Peyer's patch (tissue), 4 donors: ENCODE measurements at regions not wholly inside any gene's neighbourhood (a gene's known extent, or its start where the extent isn't known, plus 50 kb on each side); places are given as distances from the start of the nearest gene placed in this dataset.

Source experiments
- POLR2A ChIP-seq, 2 donors: fragments of 450-650 bp; IDR thresholded peaks; one replicate each; pipeline ENCODE4 v1.5.1; 2017; ENCODE audit warnings: antibody characterized with exemption in 2 of 2, mild to moderate bottlenecking in 2 of 2, moderate library complexity in 2 of 2
- TF ChIP-seq, protein P1 (sequence below), 6 experiments: fragments of 450-650 bp in 4 of 6; fragments of 200-600 bp in 2 of 6; sonication (generic) in 1 of 6; IDR thresholded peaks; one replicate each; pipeline ENCODE4 v1.5.1; 2017 to 2019; ENCODE audit warnings: antibody characterized with exemption in 6 of 6, mild to moderate bottlenecking in 3 of 6, moderate library complexity in 1 of 6

GRCh38 chr4:3628868-3629175 lies 96.6 kb upstream of the LRPAP1 start:
- TF ChIP-seq, protein P1, sequence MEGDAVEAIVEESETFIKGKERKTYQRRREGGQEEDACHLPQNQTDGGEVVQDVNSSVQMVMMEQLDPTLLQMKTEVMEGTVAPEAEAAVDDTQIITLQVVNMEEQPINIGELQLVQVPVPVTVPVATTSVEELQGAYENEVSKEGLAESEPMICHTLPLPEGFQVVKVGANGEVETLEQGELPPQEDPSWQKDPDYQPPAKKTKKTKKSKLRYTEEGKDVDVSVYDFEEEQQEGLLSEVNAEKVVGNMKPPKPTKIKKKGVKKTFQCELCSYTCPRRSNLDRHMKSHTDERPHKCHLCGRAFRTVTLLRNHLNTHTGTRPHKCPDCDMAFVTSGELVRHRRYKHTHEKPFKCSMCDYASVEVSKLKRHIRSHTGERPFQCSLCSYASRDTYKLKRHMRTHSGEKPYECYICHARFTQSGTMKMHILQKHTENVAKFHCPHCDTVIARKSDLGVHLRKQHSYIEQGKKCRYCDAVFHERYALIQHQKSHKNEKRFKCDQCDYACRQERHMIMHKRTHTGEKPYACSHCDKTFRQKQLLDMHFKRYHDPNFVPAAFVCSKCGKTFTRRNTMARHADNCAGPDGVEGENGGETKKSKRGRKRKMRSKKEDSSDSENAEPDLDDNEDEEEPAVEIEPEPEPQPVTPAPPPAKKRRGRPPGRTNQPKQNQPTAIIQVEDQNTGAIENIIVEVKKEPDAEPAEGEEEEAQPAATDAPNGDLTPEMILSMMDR (IDR thresholded peaks at IDR 0.05): no peak
- no peak for TF ChIP-seq POLR2A (IDR thresholded peaks at IDR 0.05)
